Neuronal stem cell (in vitro differentiated cells): ENCODE measurements at regions not wholly inside any gene's neighbourhood (a gene's known extent, or its start where the extent isn't known, plus 50 kb on each side); places are given as distances from the start of the nearest gene placed in this dataset.

Experiments used
- DNase-seq: peaks from one replicate; pipeline ENCODE4 v3.0.0-alpha.2; 2013; ENCODE audit warnings: low spot score
- H2AFZ ChIP-seq: one replicate; pipeline ENCODE4 v1.6.1; 2013; ENCODE audit warnings: mild to moderate bottlenecking, low read length, inconsistent platforms
- H2AK5ac ChIP-seq: 2 replicates; pipeline ENCODE4 v1.6.1; 2013; ENCODE audit warnings: low read depth, mild to moderate bottlenecking, inconsistent platforms, low read length, moderate library complexity, mixed read lengths
- H2BK120ac ChIP-seq: 2 replicates; pipeline ENCODE4 v1.6.1; 2013; ENCODE audit warnings: low read depth, mild to moderate bottlenecking, inconsistent platforms, low read length, moderate library complexity, mixed read lengths
- H2BK12ac ChIP-seq: one replicate; pipeline ENCODE4 v1.6.1; 2013; ENCODE audit warnings: low read length, inconsistent platforms
- H2BK15ac ChIP-seq: 2 replicates; pipeline ENCODE4 v1.6.1; 2013; ENCODE audit warnings: mild to moderate bottlenecking, low read length, inconsistent platforms, mixed read lengths
- H2BK5ac ChIP-seq: one replicate; pipeline ENCODE4 v1.6.1; 2013; ENCODE audit warnings: inconsistent platforms, mild to moderate bottlenecking, low read length, moderate library complexity
- H3K14ac ChIP-seq: one replicate; pipeline ENCODE4 v1.6.1; 2013; ENCODE audit warnings: low read length, inconsistent platforms
- H3K18ac ChIP-seq: 2 replicates; pipeline ENCODE4 v1.6.1; 2013; ENCODE audit warnings: low read length, inconsistent platforms
- H3K23ac ChIP-seq: 2 replicates; pipeline ENCODE4 v1.6.1; 2013; ENCODE audit warnings: low read depth, mild to moderate bottlenecking, mixed read lengths, low read length, inconsistent platforms; ENCODE audit not compliant: poor library complexity
- H3K27ac ChIP-seq: replicated peaks from 3 replicates; pipeline ENCODE4 v1.5.1; 2013; ENCODE audit warnings: low read length, inconsistent platforms
- H3K27me3 ChIP-seq, 3 experiments: 2 replicates each; pipeline ENCODE4 v1.6.1; 2013; ENCODE audit warnings: low read length in 3 of 3, mild to moderate bottlenecking in 2 of 3, inconsistent platforms in 1 of 3, low read depth in 1 of 3, mixed read lengths in 1 of 3, moderate library complexity in 1 of 3; ENCODE audit not compliant: control insufficient read depth in 3 of 3, insufficient read depth in 3 of 3
- H3K36me3 ChIP-seq, 2 donors: replicated peaks in 1 of 2; 2 replicates each; pipeline ENCODE4 v1.6.1; 2013; ENCODE audit warnings: low read length in 2 of 2; ENCODE audit not compliant: control insufficient read depth in 2 of 2, insufficient read depth in 2 of 2
- H3K4ac ChIP-seq: 2 replicates; pipeline ENCODE4 v1.6.1; 2013; ENCODE audit warnings: inconsistent platforms, mild to moderate bottlenecking, low read length, moderate library complexity
- H3K4me1 ChIP-seq, 2 donors: 1 replicate in 1 of 2; 2 replicates in 1 of 2; pipeline ENCODE4 v1.6.1; 2013; ENCODE audit warnings: low read length in 2 of 2, low read depth in 1 of 2; ENCODE audit not compliant: control insufficient read depth in 2 of 2, insufficient read depth in 1 of 2
- H3K4me2 ChIP-seq: one replicate; pipeline ENCODE4 v1.6.1; 2013; ENCODE audit warnings: mild to moderate bottlenecking, low read length, inconsistent platforms; ENCODE audit not compliant: insufficient read depth, poor library complexity, severe bottlenecking
- H3K4me3 ChIP-seq, 2 donors: 2 replicates each; pipeline ENCODE4 v1.5.1; 2013; ENCODE audit warnings: low read length in 2 of 2, mild to moderate bottlenecking in 2 of 2, inconsistent platforms in 1 of 2, moderate library complexity in 1 of 2
- H3K79me1 ChIP-seq: one replicate; pipeline ENCODE4 v1.6.1; 2013; ENCODE audit warnings: low read depth, mild to moderate bottlenecking, inconsistent platforms, low read length, moderate library complexity
- H3K9ac ChIP-seq: one replicate; pipeline ENCODE4 v1.6.1; 2013; ENCODE audit warnings: mild to moderate bottlenecking, low read depth, low read length, inconsistent platforms; ENCODE audit not compliant: poor library complexity
- H3K9me3 ChIP-seq, 2 donors: replicated peaks in 1 of 2; 2 replicates each; pipeline versions ENCODE3 to v1.6.1; 2013; ENCODE audit warnings: low read length in 2 of 2, mild to moderate bottlenecking in 2 of 2, inconsistent platforms in 1 of 2, low read depth in 1 of 2, mixed read lengths in 1 of 2, moderate library complexity in 1 of 2; ENCODE audit not compliant: control insufficient read depth in 2 of 2, insufficient read depth in 1 of 2
- H4K8ac ChIP-seq: one replicate; pipeline ENCODE4 v1.6.1; 2013; ENCODE audit warnings: low read depth, mild to moderate bottlenecking, inconsistent platforms, low read length, moderate library complexity
- H4K91ac ChIP-seq: one replicate; pipeline ENCODE4 v1.6.1; 2013; ENCODE audit warnings: low read length, low read depth, mild to moderate bottlenecking, inconsistent platforms; ENCODE audit not compliant: poor library complexity
- WGBS, 2 donors: extraction: QIAGEN DNeasy Blood & Tissue Kit; methylation state at CpG; one replicate each; pipeline ENCODE4 v1.1.7; 2013; ENCODE audit warnings: missing lambda C conversion rate in 2 of 2, mixed read lengths in 1 of 2; ENCODE audit not compliant: insufficient read length in 2 of 2, insufficient replicate concordance in 1 of 2; ENCODE audit errors: extremely low coverage in 2 of 2; 5-methylcytosine and 5-hydroxymethylcytosine counted together

DNA sequence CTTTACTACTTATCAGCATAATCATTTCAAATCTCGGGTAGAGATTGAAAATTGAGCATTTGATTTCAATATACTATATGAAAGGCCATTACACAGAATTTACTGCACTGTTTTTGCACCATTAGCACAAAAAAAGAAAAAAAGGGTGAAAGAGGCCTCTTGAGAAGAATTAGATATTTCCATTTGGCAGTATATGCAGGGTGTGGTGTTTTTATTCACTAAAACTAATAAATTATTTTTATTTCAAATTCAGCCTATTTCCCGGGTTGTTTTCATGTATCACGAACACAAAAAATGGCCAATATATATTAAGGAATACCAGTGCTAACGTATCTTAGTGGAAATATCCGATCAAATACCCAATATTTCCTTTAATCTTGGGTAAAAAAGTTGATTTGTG lies 110.5 kb upstream of the TBL1XR1 start:
- no peak overlapping the region for H3K4ac ChIP-seq
- H3K23ac ChIP-seq = no peak overlapping the region
- no peak overlapping the region for H3K18ac ChIP-seq
- no CpG with 5 or more reads among the region's 5 CpGs for WGBS, 2 donors
- no peak overlapping the region for H2BK12ac ChIP-seq
- no peak overlapping the region for H2BK5ac ChIP-seq
- H2BK120ac ChIP-seq = no peak overlapping the region
- no peak overlapping the region for H3K27ac ChIP-seq
- H2BK15ac ChIP-seq = no peak overlapping the region
- H3K4me3 ChIP-seq = no peak overlapping the region
- no peaks in the 10 kb centered on the region for H3K9me3 ChIP-seq
- H3K14ac ChIP-seq = no peak overlapping the region
- H3K4me2 ChIP-seq = no peak overlapping the region
- H3K9ac ChIP-seq = no peak overlapping the region
- no peak overlapping the region for H2AK5ac ChIP-seq
- H4K8ac ChIP-seq = no peak overlapping the region
- no peaks in the 10 kb centered on the region for H3K36me3 ChIP-seq
- no peak overlapping the region for H4K91ac ChIP-seq
- H3K79me1 ChIP-seq = no peaks in the 10 kb centered on the region
- H3K27me3 ChIP-seq = no peaks in the 10 kb centered on the region
- DNase-seq = no peak
- H2AFZ ChIP-seq = no peak overlapping the region
- H3K4me1 ChIP-seq = no peaks in the 10 kb centered on the region

DNA sequence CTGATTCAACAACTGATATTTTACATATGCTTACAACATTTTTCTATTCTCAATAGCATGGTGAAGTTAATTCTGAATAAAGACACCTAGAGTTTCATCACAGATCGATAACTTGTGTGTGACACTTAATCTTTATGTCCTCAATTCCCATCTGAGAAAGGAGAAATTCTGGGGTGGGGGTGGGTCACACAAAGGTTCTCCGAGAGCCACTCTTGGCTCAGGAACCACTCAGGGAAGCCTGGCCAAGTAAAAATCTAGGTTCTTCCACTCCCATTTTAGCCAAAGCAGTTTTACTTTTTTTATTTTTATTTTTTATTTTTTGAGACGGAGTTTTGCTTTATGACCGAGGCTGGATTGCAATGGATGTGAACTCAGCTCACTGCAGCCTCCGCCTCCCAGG lies 111.0 kb upstream of the TBL1XR1 start:
- no peaks in the 10 kb centered on the region for H3K36me3 ChIP-seq
- no peak overlapping the region for H4K91ac ChIP-seq
- H3K4ac ChIP-seq = no peak overlapping the region
- H3K4me2 ChIP-seq = no peak overlapping the region
- no peak overlapping the region for H4K8ac ChIP-seq
- WGBS, 2 donors = no CpG with 5 or more reads among the region's 5 CpGs
- H2BK120ac ChIP-seq = no peak overlapping the region
- no peak overlapping the region for H2BK15ac ChIP-seq
- H3K9me3 ChIP-seq = no peaks in the 10 kb centered on the region
- H3K4me3 ChIP-seq = no peak overlapping the region
- no peak overlapping the region for H3K9ac ChIP-seq
- no peak overlapping the region for H2BK12ac ChIP-seq
- no peak overlapping the region for H2BK5ac ChIP-seq
- H3K4me1 ChIP-seq = no peaks in the 10 kb centered on the region
- no peak overlapping the region for H3K14ac ChIP-seq
- no peak overlapping the region for H3K27ac ChIP-seq
- H3K18ac ChIP-seq = no peak overlapping the region
- no peaks in the 10 kb centered on the region for H3K79me1 ChIP-seq
- H2AK5ac ChIP-seq = no peak overlapping the region
- no peak for DNase-seq
- no peak overlapping the region for H2AFZ ChIP-seq
- H3K27me3 ChIP-seq = no peaks in the 10 kb centered on the region
- no peak overlapping the region for H3K23ac ChIP-seq

DNA sequence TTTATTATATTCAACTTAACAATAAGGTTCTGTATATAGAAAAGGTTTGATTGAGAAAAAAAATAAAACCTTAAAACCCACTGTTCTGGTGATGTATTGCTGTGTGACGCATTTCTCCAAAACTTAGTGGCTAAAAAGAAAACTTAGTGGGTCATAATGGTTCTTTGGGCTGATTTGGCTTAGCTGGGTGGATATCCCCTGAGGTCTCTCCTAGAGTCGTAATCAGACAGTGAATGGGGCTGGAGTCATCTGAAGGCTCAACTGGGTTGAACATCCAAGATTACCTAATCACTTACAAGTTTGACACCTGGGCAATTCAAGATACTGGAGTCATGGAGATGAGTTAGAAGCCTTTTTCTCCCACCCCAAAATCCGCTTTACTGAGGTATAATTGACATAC lies 111.6 kb upstream of the TBL1XR1 start:
- Histone ChIP-seq H3K27me3 (no peaks in the 10 kb centered on the region), H3K9ac (no peak overlapping the region), H3K36me3 (no peaks in the 10 kb centered on the region), H3K27ac (no peak overlapping the region), H3K14ac (no peak overlapping the region), H2AFZ (no peak overlapping the region), H4K8ac (no peak overlapping the region), H3K4me1 (no peaks in the 10 kb centered on the region), H2BK12ac (no peak overlapping the region), H3K18ac (no peak overlapping the region), H3K4me2 (no peak overlapping the region), H2BK120ac (no peak overlapping the region), H2BK15ac (no peak overlapping the region), H3K23ac (no peak overlapping the region), H2AK5ac (no peak overlapping the region), H3K79me1 (no peaks in the 10 kb centered on the region), H4K91ac (no peak overlapping the region), H3K4me3 (no peak overlapping the region), H3K9me3 (no peaks in the 10 kb centered on the region), H2BK5ac (no peak overlapping the region), H3K4ac (no peak overlapping the region)
- no peak for DNase-seq
- no CpG with 5 or more reads among the region's 3 CpGs for WGBS, 2 donors

DNA sequence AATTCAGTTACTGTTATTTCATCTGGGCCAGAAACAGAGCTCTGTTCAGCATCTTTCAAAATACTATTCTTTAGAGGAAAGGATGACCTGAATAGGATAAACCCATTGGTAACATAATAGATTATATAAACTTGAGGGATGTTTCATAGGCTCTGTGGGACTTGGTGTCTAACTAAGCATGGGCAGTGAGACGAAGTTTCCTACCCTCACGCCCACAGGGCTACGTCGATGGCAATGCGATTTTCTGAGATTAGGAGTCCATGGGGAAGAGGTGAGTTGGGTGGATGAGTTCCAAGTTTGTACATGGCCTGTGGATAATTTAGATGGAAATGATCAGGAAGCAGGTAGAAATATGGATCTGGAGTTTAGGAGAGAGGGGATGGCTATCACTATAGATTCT lies 115.2 kb upstream of the TBL1XR1 start:
- H3K4me1 ChIP-seq = no peaks in the 10 kb centered on the region
- no peak overlapping the region for H2BK12ac ChIP-seq
- no peaks in the 10 kb centered on the region for H3K36me3 ChIP-seq
- H3K27me3 ChIP-seq = no peaks in the 10 kb centered on the region
- no peak overlapping the region for H4K91ac ChIP-seq
- no peak overlapping the region for H2BK15ac ChIP-seq
- no peak overlapping the region for H2BK5ac ChIP-seq
- no peak overlapping the region for H2AFZ ChIP-seq
- H4K8ac ChIP-seq = no peak overlapping the region
- H2BK120ac ChIP-seq = no peak overlapping the region
- no peak overlapping the region for H2AK5ac ChIP-seq
- no peaks in the 10 kb centered on the region for H3K79me1 ChIP-seq
- peaks cover 2 to 4% of the 10 kb centered on the region in 2 donors for H3K9me3 ChIP-seq
- WGBS, 2 donors = no CpG with 5 or more reads among the region's 5 CpGs
- no peak overlapping the region for H3K23ac ChIP-seq
- no peak overlapping the region for H3K4me3 ChIP-seq
- H3K14ac ChIP-seq = no peak overlapping the region
- no peak overlapping the region for H3K4me2 ChIP-seq
- H3K27ac ChIP-seq = no peak overlapping the region
- H3K4ac ChIP-seq = no peak overlapping the region
- no peak overlapping the region for H3K18ac ChIP-seq
- DNase-seq = no peak
- H3K9ac ChIP-seq = no peak overlapping the region
